Endothelial cell of umbilical vein (primary cell): ENCODE measurements at regions not wholly inside any gene's neighbourhood (a gene's known extent, or its start where the extent isn't known, plus 50 kb on each side); places are given as distances from the start of the nearest gene placed in this dataset.

Source experiments
- BruUV-seq: library from RNA; stranded (reverse); fragments of 400-500 nt; replicated peaks from 2 replicates; lab custom pipeline; 2021; lab: Mats Ljungman, UMichigan
- CTCF ChIA-PET: fragments of 300-600, 350-600 bp; sonication (Branson Sonifier 250); formaldehyde crosslinking; loops from one replicate; lab custom pipeline; 2021; ENCODE audit warnings: antibody characterized with exemption, inconsistent platforms; lab: Charles Lee
- POLR2A ChIA-PET: fragments of 300-600, 350-600 bp; sonication (Branson Sonifier 250); formaldehyde crosslinking; loops from one replicate; lab custom pipeline; 2021; ENCODE audit warnings: antibody characterized with exemption, inconsistent platforms; lab: Charles Lee
- DNase-seq: peaks from one replicate; pipeline ENCODE4 v3.0.0-alpha.2; 2011; ENCODE audit warnings: low read depth, low spot score
- FAIRE-seq: peaks from 2 replicates; lab custom pipeline; 2011; peaks lifted over from hg19 to GRCh38; lab: Jason Lieb, UNC
- H2AFZ ChIP-seq: 2 replicates; pipeline ENCODE4 v1.6.0; 2012; ENCODE audit warnings: low read depth, low read length, control low read depth, inconsistent platforms
- H3K27ac ChIP-seq: 2 replicates; pipeline ENCODE4 v1.5.1; 2011; ENCODE audit warnings: low read depth, mild to moderate bottlenecking, control low read depth, low read length, moderate library complexity; ENCODE audit not compliant: insufficient read depth
- H3K27me3 ChIP-seq, 2 experiments: 2 replicates each; pipeline versions ENCODE4 v1.6.0 to v1.6.1; 2011; ENCODE audit warnings: low read length in 2 of 2, mixed read lengths in 1 of 2; ENCODE audit not compliant: control insufficient read depth in 2 of 2, insufficient read depth in 2 of 2
- H3K36me3 ChIP-seq, 2 experiments: 2 replicates in 1 of 2; 3 replicates in 1 of 2; pipeline ENCODE4 v1.5.1; 2011; ENCODE audit warnings: low read length in 2 of 2, mild to moderate bottlenecking in 1 of 2, moderate library complexity in 1 of 2; ENCODE audit not compliant: control insufficient read depth in 2 of 2, insufficient read depth in 2 of 2; ENCODE audit errors: extremely low read depth in 1 of 2
- H3K4me1 ChIP-seq: 3 replicates; pipeline ENCODE4 v1.5.1; 2011; ENCODE audit warnings: mild to moderate bottlenecking, low read length; ENCODE audit not compliant: control insufficient read depth, insufficient read depth; ENCODE audit errors: extremely low read depth
- H3K4me2 ChIP-seq: 2 replicates; pipeline ENCODE4 v1.6.1; 2011; ENCODE audit warnings: low read length, control low read depth, mixed read lengths; ENCODE audit not compliant: insufficient read depth
- H3K4me3 ChIP-seq, 3 experiments: fragments of 200-600 bp in 1 of 3; sonication (generic), shearing (Covaris generic) in 1 of 3; replicated peaks in 1 of 3; 2 replicates each; pipeline ENCODE4 v1.5.1; 2011 to 2016; ENCODE audit warnings: control low read depth in 3 of 3, low read length in 3 of 3, mild to moderate bottlenecking in 2 of 3, inconsistent platforms in 1 of 3, low read depth in 1 of 3, moderate library complexity in 1 of 3; ENCODE audit not compliant: insufficient read depth in 1 of 3
- H3K79me2 ChIP-seq: 2 replicates; pipeline ENCODE4 v1.6.0; 2012; ENCODE audit warnings: low read length, inconsistent platforms; ENCODE audit not compliant: control insufficient read depth, insufficient read depth
- H3K9ac ChIP-seq: replicated peaks from 2 replicates; pipeline ENCODE3; 2011; ENCODE audit warnings: low read length, control low read depth; ENCODE audit not compliant: insufficient read depth; ENCODE audit errors: extremely low read depth
- H3K9me1 ChIP-seq: replicated peaks from 3 replicates; pipeline ENCODE4 v1.6.0; 2011; ENCODE audit warnings: mild to moderate bottlenecking, low read length; ENCODE audit not compliant: control insufficient read depth, insufficient read depth; ENCODE audit errors: extremely low read depth
- H3K9me3 ChIP-seq: replicated peaks from 2 replicates; pipeline ENCODE4 v1.5.1; 2012; ENCODE audit warnings: low read length, inconsistent platforms; ENCODE audit not compliant: control insufficient read depth, insufficient read depth
- H4K20me1 ChIP-seq: replicated peaks from 2 replicates; pipeline ENCODE3; 2011; ENCODE audit warnings: mild to moderate bottlenecking, low read length; ENCODE audit not compliant: control insufficient read depth, insufficient read depth; ENCODE audit errors: extremely low read depth
- EZH2 ChIP-seq: IDR thresholded peaks from 2 replicates; pipeline ENCODE4 v1.6.1; 2012; ENCODE audit warnings: borderline replicate concordance, low read depth, mild to moderate bottlenecking, moderate library complexity, low read length, inconsistent platforms; ENCODE audit not compliant: severe bottlenecking
- FOS ChIP-seq: IDR thresholded peaks from 2 replicates; pipeline ENCODE4 v1.6.1; 2011; ENCODE audit warnings: mild to moderate bottlenecking, low read length, moderate library complexity, borderline replicate concordance; ENCODE audit not compliant: insufficient read depth
- GATA2 ChIP-seq: IDR thresholded peaks from 2 replicates; pipeline ENCODE4 v1.7.0; 2011; ENCODE audit warnings: low read depth, mild to moderate bottlenecking, moderate library complexity, mixed read lengths, low read length; ENCODE audit not compliant: insufficient read length, insufficient read depth
- JUN ChIP-seq: IDR thresholded peaks from 2 replicates; pipeline ENCODE4 v1.6.1; 2011; ENCODE audit warnings: borderline replicate concordance, low read depth; ENCODE audit not compliant: insufficient read length, insufficient read depth
- MYC ChIP-seq: IDR thresholded peaks from one replicate; pipeline ENCODE4 v1.6.1; 2011; ENCODE audit warnings: mild to moderate bottlenecking, low read depth, low read length
- POLR2A ChIP-seq: IDR thresholded peaks from 2 replicates; pipeline ENCODE4 v1.6.1; 2012; ENCODE audit warnings: low read depth, mild to moderate bottlenecking, control low read depth, low read length
- POLR2AphosphoS5 ChIP-seq: IDR thresholded peaks from 2 replicates; pipeline ENCODE4 v1.6.1; 2012; ENCODE audit warnings: low read depth, mild to moderate bottlenecking, control low read depth, low read length, moderate library complexity; ENCODE audit not compliant: insufficient read depth
- dilution Hi-C: fragments of 300-500 bp; cut with MboI; formaldehyde crosslinking; loops from one replicate; pipeline ENCODE4 v1.15.0; 2019; ENCODE audit warnings: low sequenced_read_pairs; ENCODE audit not compliant: extremely low pct_ligation_motif_present
- intact Hi-C: fragments of 100-400 bp; cut with micrococcal nuclease; formaldehyde crosslinking; loops from one replicate; pipeline ENCODE4 v1.10.0; 2022
- TF ChIP-seq, protein P1 (sequence below): IDR thresholded peaks from 2 replicates; pipeline ENCODE4 v1.6.1; 2011; ENCODE audit not compliant: insufficient read depth, insufficient read length
- TF ChIP-seq, protein P2 (sequence below), 2 donors: IDR thresholded peaks; 1 replicate in 1 of 2; 2 replicates in 1 of 2; pipeline ENCODE4 v1.5.1; 2011; ENCODE audit warnings: low read length in 2 of 2, mild to moderate bottlenecking in 2 of 2, moderate library complexity in 2 of 2, control low read depth in 1 of 2, inconsistent platforms in 1 of 2, low read depth in 1 of 2; ENCODE audit not compliant: insufficient read depth in 1 of 2; ENCODE audit errors: extremely low read depth in 1 of 2

DNA sequence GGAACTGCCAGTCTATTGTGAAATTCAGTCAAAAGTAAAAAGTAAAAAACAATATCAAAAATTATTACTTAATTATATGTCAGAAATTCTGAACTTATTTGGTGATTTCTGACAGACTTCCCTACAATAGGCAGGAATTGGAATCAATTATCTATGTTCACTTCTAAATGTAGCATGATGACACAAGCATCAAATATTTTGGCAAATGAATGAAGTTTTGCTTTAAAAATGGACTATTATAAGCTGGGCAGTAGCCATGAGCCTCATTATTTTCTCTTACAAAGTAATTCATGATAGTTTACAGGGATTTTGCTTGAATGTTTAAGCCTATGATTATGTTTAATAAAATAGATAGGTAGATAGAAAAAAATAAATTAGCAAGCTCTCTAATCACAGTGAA is 582.6 kb downstream of the SLITRK6 start:
- ChIA-PET CTCF (no interaction called here), POLR2A (no interaction called here)
- FAIRE-seq (no peak), DNase-seq (no peak)
- Histone ChIP-seq H3K9me3 (no peaks in the 10 kb centered on the region), H2AFZ (no peak overlapping the region), H3K79me2 (no peaks in the 10 kb centered on the region), H3K36me3 (no peaks in the 10 kb centered on the region), H3K4me2 (no peak overlapping the region), H3K27ac (no peak overlapping the region), H3K4me3 (no peak overlapping the region), H4K20me1 (no peaks in the 10 kb centered on the region), H3K9me1 (no peaks in the 10 kb centered on the region), H3K27me3 (no peaks in the 10 kb centered on the region), H3K4me1 (no peaks in the 10 kb centered on the region), H3K9ac (no peak overlapping the region)
- TF ChIP-seq POLR2AphosphoS5, result no peak
- TF ChIP-seq, protein P1, sequence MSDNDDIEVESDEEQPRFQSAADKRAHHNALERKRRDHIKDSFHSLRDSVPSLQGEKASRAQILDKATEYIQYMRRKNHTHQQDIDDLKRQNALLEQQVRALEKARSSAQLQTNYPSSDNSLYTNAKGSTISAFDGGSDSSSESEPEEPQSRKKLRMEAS, result no peak
- TF ChIP-seq POLR2A, result no peak
- TF ChIP-seq JUN, result no peak
- no peak for TF ChIP-seq MYC
- no peak for TF ChIP-seq GATA2
- TF ChIP-seq, protein P2, sequence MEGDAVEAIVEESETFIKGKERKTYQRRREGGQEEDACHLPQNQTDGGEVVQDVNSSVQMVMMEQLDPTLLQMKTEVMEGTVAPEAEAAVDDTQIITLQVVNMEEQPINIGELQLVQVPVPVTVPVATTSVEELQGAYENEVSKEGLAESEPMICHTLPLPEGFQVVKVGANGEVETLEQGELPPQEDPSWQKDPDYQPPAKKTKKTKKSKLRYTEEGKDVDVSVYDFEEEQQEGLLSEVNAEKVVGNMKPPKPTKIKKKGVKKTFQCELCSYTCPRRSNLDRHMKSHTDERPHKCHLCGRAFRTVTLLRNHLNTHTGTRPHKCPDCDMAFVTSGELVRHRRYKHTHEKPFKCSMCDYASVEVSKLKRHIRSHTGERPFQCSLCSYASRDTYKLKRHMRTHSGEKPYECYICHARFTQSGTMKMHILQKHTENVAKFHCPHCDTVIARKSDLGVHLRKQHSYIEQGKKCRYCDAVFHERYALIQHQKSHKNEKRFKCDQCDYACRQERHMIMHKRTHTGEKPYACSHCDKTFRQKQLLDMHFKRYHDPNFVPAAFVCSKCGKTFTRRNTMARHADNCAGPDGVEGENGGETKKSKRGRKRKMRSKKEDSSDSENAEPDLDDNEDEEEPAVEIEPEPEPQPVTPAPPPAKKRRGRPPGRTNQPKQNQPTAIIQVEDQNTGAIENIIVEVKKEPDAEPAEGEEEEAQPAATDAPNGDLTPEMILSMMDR (IDR thresholded peaks at IDR 0.05; ENCODE audit: extremely low read depth in 1 of 2, insufficient read depth in 1 of 2, low read depth in 1 of 2, low read length in 2 of 2), result no peak
- no peak for TF ChIP-seq FOS
- no peak for TF ChIP-seq EZH2
- no TSS peak for BruUV-seq
- dilution Hi-C loops, result no loop called here
- intact Hi-C loops, result no loop called here
